K562 (cell line): ENCODE measurements at regions not wholly inside any gene's neighbourhood (a gene's known extent, or its start where the extent isn't known, plus 50 kb on each side); places are given as distances from the start of the nearest gene placed in this dataset.

Experiments used
- ATAC-seq: fragments of 200-7000 bp; cut with Tn5 transposase; 3 replicates; pipeline ENCODE4 v1.9.1; 2020; ENCODE audit warnings: moderate library complexity
- BruUV-seq: library from RNA; stranded (reverse); fragments of 400-500 nt; replicated peaks from 2 replicates; lab custom pipeline; 2021; lab: Mats Ljungman, UMichigan
- CTCF ChIA-PET: fragments of 300-600 bp; formaldehyde crosslinking; extraction: SDS; loops from one replicate; lab custom pipeline; 2021; ENCODE audit warnings: low intra/inter-chr PET ratio; lab: Yijun Ruan, JAX
- POLR2A ChIA-PET: fragments of 300-600, 350-650 bp; sonication (Branson Sonifier 250); formaldehyde crosslinking; extraction: SDS; loops from one replicate; lab custom pipeline; 2021; ENCODE audit warnings: antibody characterized with exemption, inconsistent platforms; lab: Yijun Ruan, JAX
- DNase-seq, 4 experiments: peaks; one replicate each; pipeline versions ENCODE4 v3.0.0 to v3.0.0-alpha.2; 2011 to 2018; ENCODE audit warnings: low spot score in 3 of 4, mixed read lengths in 3 of 4; ENCODE audit errors: extremely low read depth in 1 of 4
- FAIRE-seq: peaks from 2 replicates; lab custom pipeline; 2011; peaks lifted over from hg19 to GRCh38; lab: Jason Lieb, UNC
- H2AFZ ChIP-seq: 2 replicates; pipeline ENCODE4 v1.6.0; 2011; ENCODE audit warnings: low read depth, low read length, control low read depth, inconsistent platforms
- H3K27ac ChIP-seq: fragments of 200-600 bp; 3 replicates; pipeline ENCODE4 v1.8.0; 2011; ENCODE audit warnings: low read depth, mild to moderate bottlenecking, control low read depth, inconsistent platforms, low read length, moderate library complexity, mixed read lengths; ENCODE audit errors: extremely low read depth
- H3K27me3 ChIP-seq, 2 experiments: fragments of 300-600 bp in 1 of 2; 2 replicates in 1 of 2; 3 replicates in 1 of 2; pipeline versions ENCODE4 v1.6.0 to v1.8.0; 2011; ENCODE audit warnings: inconsistent platforms in 2 of 2, low read length in 2 of 2, mild to moderate bottlenecking in 1 of 2, mixed read lengths in 1 of 2, moderate library complexity in 1 of 2; ENCODE audit not compliant: control insufficient read depth in 2 of 2, insufficient read depth in 2 of 2
- H3K36me3 ChIP-seq: fragments of 300-600 bp; 3 replicates; pipeline ENCODE4 v1.8.0; 2011; ENCODE audit warnings: mild to moderate bottlenecking, low read length, inconsistent platforms; ENCODE audit not compliant: control insufficient read depth, insufficient read depth
- H3K4me1 ChIP-seq, 2 experiments: fragments of 200-600 bp in 1 of 2; replicated peaks in 1 of 2; 2 replicates in 1 of 2; 3 replicates in 1 of 2; pipeline versions ENCODE4 v1.5.1 to v1.8.0; 2011; ENCODE audit warnings: inconsistent platforms in 2 of 2, low read length in 2 of 2, mild to moderate bottlenecking in 1 of 2, mixed read lengths in 1 of 2, moderate library complexity in 1 of 2; ENCODE audit not compliant: control insufficient read depth in 2 of 2, insufficient read depth in 2 of 2
- H3K4me2 ChIP-seq: 2 replicates; pipeline ENCODE4 v1.6.1; 2011; ENCODE audit warnings: low read length, control low read depth, inconsistent platforms, mixed read lengths; ENCODE audit not compliant: insufficient read depth
- H3K4me3 ChIP-seq: fragments of 200-600 bp; sonication (generic), shearing (Covaris generic); 2 replicates; pipeline ENCODE4 v1.5.1; 2016; ENCODE audit warnings: control low read depth, inconsistent platforms
- H3K79me2 ChIP-seq: fragments of 200-600 bp; 3 replicates; pipeline ENCODE4 v1.8.0; 2011; ENCODE audit warnings: low read length, inconsistent platforms; ENCODE audit not compliant: control insufficient read depth, insufficient read depth
- H3K9ac ChIP-seq, 2 experiments: 2 replicates each; pipeline versions ENCODE4 v1.6.0 to v1.6.1; 2011; ENCODE audit warnings: low read depth in 2 of 2, low read length in 2 of 2, control low read depth in 1 of 2, inconsistent platforms in 1 of 2, mild to moderate bottlenecking in 1 of 2, mixed read lengths in 1 of 2; ENCODE audit not compliant: insufficient read depth in 1 of 2
- H3K9me1 ChIP-seq: one replicate; pipeline ENCODE4 v1.6.0; 2011; ENCODE audit warnings: inconsistent platforms, mild to moderate bottlenecking, low read length, moderate library complexity; ENCODE audit not compliant: control insufficient read depth, insufficient read depth
- H3K9me3 ChIP-seq: replicated peaks from 2 replicates; pipeline ENCODE4 v1.5.1; 2011; ENCODE audit warnings: low read depth, low read length, inconsistent platforms; ENCODE audit not compliant: control insufficient read depth, insufficient read depth
- H4K20me1 ChIP-seq: replicated peaks from 2 replicates; pipeline ENCODE4 v1.6.1; 2011; ENCODE audit warnings: low read length, inconsistent platforms, mixed read lengths; ENCODE audit not compliant: control insufficient read depth, insufficient read depth
- COPS2 ChIP-seq: fragments of 450-650 bp; conservative IDR thresholded peaks from 2 replicates; pipeline ENCODE4 v1.6.1; 2016; ENCODE audit warnings: mild to moderate bottlenecking, moderate library complexity
- ETV5 ChIP-seq: sonication (generic); formaldehyde crosslinking; IDR thresholded peaks from 2 replicates; pipeline ENCODE4 v1.4.0; 2020; ENCODE audit warnings: low read depth, mild to moderate bottlenecking, missing genetic modification reagents
- ETV6 ChIP-seq, 3 experiments: fragments of 150-350 bp in 1 of 3; sonication (generic) in 1 of 3; formaldehyde crosslinking in 1 of 3; IDR thresholded peaks; 2 replicates each; pipeline versions ENCODE4 v1.6.1 to v1.8.0; 2014 to 2022; ENCODE audit warnings: borderline replicate concordance in 2 of 3, low read depth in 2 of 3, antibody characterized with exemption in 1 of 3, low read length in 1 of 3, mild to moderate bottlenecking in 1 of 3, missing genetic modification reagents in 1 of 3
- FOXA3 ChIP-seq, 2 experiments: fragments of 450-650 bp in 1 of 2; sonication (generic) in 1 of 2; formaldehyde crosslinking; IDR thresholded peaks in 1 of 2; conservative IDR thresholded peaks in 1 of 2; 2 replicates each; pipeline versions ENCODE4 v1.4.0 to v1.8.0; 2020 to 2022; ENCODE audit warnings: mild to moderate bottlenecking in 2 of 2, missing genetic modification reagents in 1 of 2
- GTF2F1 ChIP-seq: IDR thresholded peaks from 2 replicates; pipeline ENCODE4 v1.6.1; 2011; ENCODE audit warnings: low read depth, low read length, improper control_type of control experiment
- MAZ ChIP-seq, 2 experiments: fragments of 450-650 bp in 1 of 2; sonication (generic) in 1 of 2; formaldehyde crosslinking; IDR thresholded peaks in 1 of 2; conservative IDR thresholded peaks in 1 of 2; 2 replicates each; pipeline versions ENCODE4 v1.4.0 to v1.5.0; 2020; ENCODE audit warnings: mild to moderate bottlenecking in 1 of 2, missing genetic modification reagents in 1 of 2
- RBM25 ChIP-seq: fragments of 200-400 bp; formaldehyde crosslinking; IDR thresholded peaks from 2 replicates; pipeline ENCODE4 v1.6.1; 2018; ENCODE audit warnings: low read length, low read depth, moderate library complexity; ENCODE audit not compliant: severe bottlenecking
- SETDB1 ChIP-seq: IDR thresholded peaks from one replicate; pipeline ENCODE4 v1.6.1; 2012; ENCODE audit warnings: low read length, control low read depth, inconsistent platforms
- SRSF3 ChIP-seq: fragments of 200-400 bp; formaldehyde crosslinking; IDR thresholded peaks from 2 replicates; pipeline ENCODE4 v1.6.1; 2016; ENCODE audit warnings: mild to moderate bottlenecking, low read length, moderate library complexity; ENCODE audit not compliant: insufficient read depth
- ZFX ChIP-seq: sonication (generic); formaldehyde crosslinking; IDR thresholded peaks from 2 replicates; pipeline ENCODE4 v1.8.0; 2022; ENCODE audit warnings: mild to moderate bottlenecking, missing genetic modification reagents, moderate library complexity
- WGBS: fragments of 100-300 bp; shearing (Covaris generic); methylation state at CpG from one replicate; pipeline ENCODE4 v1.1.6; 2016; ENCODE audit warnings: low coverage, mixed read lengths; ENCODE audit not compliant: insufficient coverage; ENCODE audit errors: missing lambda C conversion rate; 5-methylcytosine and 5-hydroxymethylcytosine counted together
- in situ Hi-C: fragments of 300-500 bp; cut with MboI; formaldehyde crosslinking; loops from 4 replicates; pipeline ENCODE4 v1.15.0; 2018; ENCODE audit warnings: inconsistent platforms, mixed read lengths
- intact Hi-C: fragments of 100-400 bp; cut with micrococcal nuclease; formaldehyde crosslinking; loops from 2 replicates; pipeline ENCODE4 v1.14.2; 2022
- TF ChIP-seq, protein P1 (sequence below): fragments of 250-450 bp; sonication (Bioruptor Pico); IDR thresholded peaks from 2 replicates; pipeline ENCODE4 v1.8.0; 2022; ENCODE audit warnings: moderate library complexity, mild to moderate bottlenecking, inconsistent platforms

DNA sequence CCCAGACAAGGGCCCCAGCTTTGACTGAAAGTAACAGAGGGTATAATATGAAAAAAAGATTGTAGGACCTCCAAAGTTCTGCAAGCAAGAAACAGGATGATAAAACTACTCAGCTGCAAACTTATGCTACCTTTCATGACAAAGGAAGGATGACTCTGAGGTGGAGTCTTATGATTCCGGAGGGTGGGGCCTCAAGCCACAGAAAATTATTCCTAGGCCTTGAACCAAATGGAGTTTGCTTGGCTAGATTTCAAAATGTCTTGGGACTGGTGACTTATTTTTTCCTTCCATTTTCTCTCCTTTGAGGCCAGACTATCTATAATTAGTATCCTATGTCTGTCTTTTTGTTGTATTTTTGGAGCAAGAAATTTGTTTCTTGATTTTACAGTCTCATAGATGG, 336.4 kb downstream of the LRIG3 start:
- ATAC-seq: no peak
- CTCF ChIA-PET: no interaction called here
- H3K27ac ChIP-seq: no peak overlapping the region

GRCh38 chr12:58584880-58585279, 335.4 kb downstream of the LRIG3 start:
- no peak for FAIRE-seq
- no peak for DNase-seq
- ChIA-PET CTCF (no interaction called here), POLR2A (no interaction called here)
- Histone ChIP-seq H3K9me1 (no peaks in the 10 kb centered on the region), H3K9ac (no peak overlapping the region), H3K27me3 (no peaks in the 10 kb centered on the region), H4K20me1 (no peaks in the 10 kb centered on the region), H3K79me2 (no peaks in the 10 kb centered on the region), H3K4me1 (no peaks in the 10 kb centered on the region), H2AFZ (no peak overlapping the region), H3K9me3 (no peaks in the 10 kb centered on the region), H3K4me3 (no peak overlapping the region), H3K27ac (no peak overlapping the region), H3K4me2 (no peak overlapping the region), H3K36me3 (no peaks in the 10 kb centered on the region)
- no peak for ATAC-seq
- in situ Hi-C loops: no loop called here
- intact Hi-C loops: no loop called here
- WGBS: 0% methylated on average over 2 of the region's 2 CpGs
- no TSS peak for BruUV-seq
- TF ChIP-seq, protein P1, sequence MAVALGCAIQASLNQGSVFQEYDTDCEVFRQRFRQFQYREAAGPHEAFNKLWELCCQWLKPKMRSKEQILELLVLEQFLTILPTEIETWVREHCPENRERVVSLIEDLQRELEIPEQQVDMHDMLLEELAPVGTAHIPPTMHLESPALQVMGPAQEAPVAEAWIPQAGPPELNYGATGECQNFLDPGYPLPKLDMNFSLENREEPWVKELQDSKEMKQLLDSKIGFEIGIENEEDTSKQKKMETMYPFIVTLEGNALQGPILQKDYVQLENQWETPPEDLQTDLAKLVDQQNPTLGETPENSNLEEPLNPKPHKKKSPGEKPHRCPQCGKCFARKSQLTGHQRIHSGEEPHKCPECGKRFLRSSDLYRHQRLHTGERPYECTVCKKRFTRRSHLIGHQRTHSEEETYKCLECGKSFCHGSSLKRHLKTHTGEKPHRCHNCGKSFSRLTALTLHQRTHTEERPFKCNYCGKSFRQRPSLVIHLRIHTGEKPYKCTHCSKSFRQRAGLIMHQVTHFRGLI (CRISPR knock-in tag): no peak
- no peak for TF ChIP-seq COPS2

More for the DNA sequence above, 336.4 kb downstream of the LRIG3 start:
- DNase-seq: no peak
- no peak overlapping the region for H2AFZ ChIP-seq
- no peaks in the 10 kb centered on the region for H4K20me1 ChIP-seq
- H3K9ac ChIP-seq: no peak overlapping the region
- H3K27me3 ChIP-seq: no peaks in the 10 kb centered on the region
- no TSS peak for BruUV-seq
- no peaks in the 10 kb centered on the region for H3K79me2 ChIP-seq
- no peak for FAIRE-seq
- POLR2A ChIA-PET: no interaction called here
- in situ Hi-C loops (no loop called here), intact Hi-C loops (no loop called here)
- no peaks in the 10 kb centered on the region for H3K36me3 ChIP-seq
- no peak overlapping the region for H3K4me2 ChIP-seq
- no peaks in the 10 kb centered on the region for H3K4me1 ChIP-seq
- H3K9me1 ChIP-seq: no peaks in the 10 kb centered on the region
- TF ChIP-seq ETV6 (IDR thresholded peaks at IDR 0.05; ENCODE audit: borderline replicate concordance in 1 of 2, low read depth in 2 of 2, low read length in 1 of 2) (no peak), ETV6 (CRISPR knock-in tag; IDR thresholded peaks at IDR 0.05; ENCODE audit: borderline replicate concordance) (no peak), FOXA3 (CRISPR knock-in tag; conservative IDR thresholded peaks at IDR 0.05 in 1 of 2, IDR thresholded peaks at IDR 0.05 in 1 of 2) (no peak), ETV5 (CRISPR knock-in tag) (no peak), SETDB1 (no peak), GTF2F1 (no peak), MAZ (CRISPR knock-in tag; conservative IDR thresholded peaks at IDR 0.05 in 1 of 2, IDR thresholded peaks at IDR 0.05 in 1 of 2) (no peak), SRSF3 (no peak), RBM25 (no peak), ZFX (no peak)
- no peaks in the 10 kb centered on the region for H3K9me3 ChIP-seq
- no peak overlapping the region for H3K4me3 ChIP-seq
- WGBS: 5% methylated on average over 1 of the region's 1 CpG
